Duodenal mucosa (tissue), 2 donors: ENCODE measurements at regions not wholly inside any gene's neighbourhood (a gene's known extent, or its start where the extent isn't known, plus 50 kb on each side); places are given as distances from the start of the nearest gene placed in this dataset.
"Not testable (repeated sequence)": the region's sequence is repeated elsewhere in the genome, so short reads cannot be mapped to it uniquely, and the experiment has no call there.

Source experiments
- H3K27ac ChIP-seq: one replicate; pipeline ENCODE4 v1.7.0; 2013; ENCODE audit warnings: low read depth, low read length
- H3K27me3 ChIP-seq, 2 donors: one replicate each; pipeline ENCODE4 v1.7.0; 2013; ENCODE audit warnings: low read length in 2 of 2, control low read depth in 1 of 2; ENCODE audit not compliant: insufficient read depth in 2 of 2, control insufficient read depth in 1 of 2
- H3K36me3 ChIP-seq, 2 donors: one replicate each; pipeline ENCODE4 v1.7.0; 2013; ENCODE audit warnings: low read length in 2 of 2, control low read depth in 1 of 2; ENCODE audit not compliant: insufficient read depth in 2 of 2, control insufficient read depth in 1 of 2
- H3K4me1 ChIP-seq, 2 donors: one replicate each; pipeline ENCODE4 v1.7.0; 2013; ENCODE audit warnings: low read length in 2 of 2, control low read depth in 1 of 2; ENCODE audit not compliant: insufficient read depth in 2 of 2, control insufficient read depth in 1 of 2
- H3K4me3 ChIP-seq, 2 donors: one replicate each; pipeline ENCODE4 v1.7.0; 2013; ENCODE audit warnings: low read length in 2 of 2, low read depth in 1 of 2
- H3K9ac ChIP-seq, 2 donors: one replicate each; pipeline ENCODE4 v1.7.0; 2013; ENCODE audit warnings: low read length in 2 of 2, low read depth in 1 of 2
- H3K9me3 ChIP-seq, 2 donors: one replicate each; pipeline ENCODE4 v1.7.0; 2013; ENCODE audit warnings: low read length in 2 of 2, control low read depth in 1 of 2; ENCODE audit not compliant: control insufficient read depth in 1 of 2

DNA sequence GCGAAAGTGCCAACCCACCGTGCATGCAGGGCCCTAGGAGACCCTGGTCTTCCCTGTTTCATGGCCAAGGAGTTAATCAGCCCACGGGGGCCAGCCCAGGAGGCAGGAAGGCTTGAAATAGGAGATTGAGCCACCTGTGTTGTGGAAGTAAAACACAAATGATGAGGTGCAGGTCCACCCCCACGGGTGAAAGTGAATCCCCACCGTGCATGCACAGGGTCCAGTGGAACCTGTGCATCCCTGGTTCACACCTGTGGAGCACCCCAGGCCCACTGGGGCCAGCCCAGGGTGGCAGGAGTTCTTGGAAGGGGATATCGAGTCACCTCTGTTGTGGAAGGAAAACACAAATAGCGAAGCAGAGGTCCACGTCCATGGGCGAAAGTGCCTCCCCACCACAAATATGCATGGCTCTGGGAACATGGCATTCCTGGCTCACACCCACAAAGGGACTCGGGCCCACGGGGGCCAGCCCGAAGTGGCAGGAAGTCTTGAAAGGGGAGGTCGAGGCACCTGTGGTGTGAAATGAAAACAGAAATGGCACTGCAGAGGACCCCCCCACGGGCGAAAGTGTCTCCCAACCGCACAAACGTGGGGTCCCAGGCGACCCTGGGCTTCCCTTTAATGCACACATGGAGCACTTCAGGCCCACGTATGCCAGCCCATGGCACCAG lies 381.5 kb downstream of the ALG10 start:
- Histone ChIP-seq H3K36me3 (no peaks in the 10 kb centered on the region), H3K9me3 (peaks cover 58 to 83% of the 10 kb centered on the region in 2 donors)

GRCh38 chr12:34404377-34405285 lies 382.3 kb downstream of the ALG10 start:
- Histone ChIP-seq H3K36me3 (no peaks in the 10 kb centered on the region), H3K4me3 (no peak overlapping the region), H3K27ac (no peak overlapping the region), H3K4me1 (no peaks in the 10 kb centered on the region), H3K9me3 (peaks cover 61 to 77% of the 10 kb centered on the region in 2 donors), H3K9ac (no peak overlapping the region), H3K27me3 (no peaks in the 10 kb centered on the region)

More for the DNA sequence above, 381.5 kb downstream of the ALG10 start:
- Histone ChIP-seq H3K9ac (no peak overlapping the region), H3K27me3 (no peaks in the 10 kb centered on the region), H3K4me3 (no peak overlapping the region), H3K4me1 (no peaks in the 10 kb centered on the region), H3K27ac (no peak overlapping the region)

GRCh38 chr12:34405286-34406227 lies 383.3 kb downstream of the ALG10 start:
- H3K27me3 ChIP-seq: no peaks in the 10 kb centered on the region
- H3K4me3 ChIP-seq: no peak overlapping the region
- no peaks in the 10 kb centered on the region for H3K36me3 ChIP-seq
- peaks cover 56 to 69% of the 10 kb centered on the region in 2 donors for H3K9me3 ChIP-seq
- H3K4me1 ChIP-seq: no peaks in the 10 kb centered on the region
- H3K9ac ChIP-seq: no peak overlapping the region
- no peak overlapping the region for H3K27ac ChIP-seq

- Histone ChIP-seq H3K36me3 (no peaks in the 10 kb centered on the region), H3K27ac (no peak overlapping the region), H3K9me3 (peaks cover 52 to 62% of the 10 kb centered on the region in 2 donors), H3K4me3 (no peak overlapping the region), H3K27me3 (no peaks in the 10 kb centered on the region), H3K4me1 (no peaks in the 10 kb centered on the region), H3K9ac (no peak overlapping the region)
Measured at GRCh38 chr12:34406228-34406995, 384.1 kb downstream of the ALG10 start.

DNA sequence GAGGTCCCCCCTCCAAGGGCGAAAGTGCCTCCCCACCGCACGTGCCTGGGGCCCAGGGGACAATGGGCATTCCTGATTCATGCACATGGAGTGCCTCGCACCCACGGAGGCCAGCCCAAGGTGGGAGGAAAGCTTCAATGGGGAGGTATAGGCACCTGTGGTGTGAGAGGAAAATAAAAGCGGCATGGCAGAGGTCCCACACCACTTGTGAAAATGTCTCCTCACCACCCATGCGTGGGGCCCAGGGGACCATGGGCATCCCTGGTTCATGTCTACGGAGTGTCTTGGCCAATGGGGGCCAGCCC lies 384.7 kb downstream of the ALG10 start:
- peaks cover 57 to 60% of the 10 kb centered on the region in 2 donors for H3K9me3 ChIP-seq
- H3K4me1 ChIP-seq: no peaks in the 10 kb centered on the region
- H3K4me3 ChIP-seq: no peak overlapping the region
- H3K27ac ChIP-seq: no peak overlapping the region
- H3K36me3 ChIP-seq: no peaks in the 10 kb centered on the region
- H3K9ac ChIP-seq: no peak overlapping the region
- H3K27me3 ChIP-seq: no peaks in the 10 kb centered on the region

GRCh38 chr12:34407813-34408212 lies 385.5 kb downstream of the ALG10 start:
- H3K9me3 ChIP-seq: peaks cover 52 to 64% of the 10 kb centered on the region in 2 donors
- H3K36me3 ChIP-seq: no peaks in the 10 kb centered on the region
- H3K9ac ChIP-seq: no peak overlapping the region
- H3K4me1 ChIP-seq: no peaks in the 10 kb centered on the region
- H3K27ac ChIP-seq: no peak overlapping the region
- no peaks in the 10 kb centered on the region for H3K27me3 ChIP-seq
- no peak overlapping the region for H3K4me3 ChIP-seq

DNA sequence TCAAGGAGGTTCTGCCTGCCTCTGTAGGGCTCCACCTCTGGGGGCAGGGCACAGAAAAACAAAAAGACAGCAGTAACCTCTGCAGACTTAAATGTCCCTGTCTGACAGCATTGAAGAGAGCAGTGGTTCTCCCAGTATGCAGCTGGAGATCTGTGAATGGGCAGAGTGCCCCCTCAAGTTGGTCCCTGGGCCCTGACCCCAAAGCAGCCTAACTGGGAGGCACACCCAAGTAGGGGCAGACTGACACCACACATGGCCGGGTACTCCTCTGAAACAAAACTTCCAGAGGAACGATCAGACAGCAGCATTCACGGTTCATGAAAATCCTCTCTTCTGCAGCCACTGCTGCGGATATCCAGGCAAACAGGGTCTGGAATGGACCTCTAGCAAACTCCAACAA lies 409.2 kb downstream of the ALG10 start:
- not testable (repeated sequence) for H3K4me3 ChIP-seq
- peaks cover 21 to 34% of the 10 kb centered on the region in 2 donors for H3K9me3 ChIP-seq

More for the DNA sequence above, 409.2 kb downstream of the ALG10 start:
- H3K36me3 ChIP-seq, H3K27ac ChIP-seq, H3K4me1 ChIP-seq, H3K27me3 ChIP-seq, H3K9ac ChIP-seq: not testable (repeated sequence)
